GM23338 (cell line): ENCODE measurements at regions not wholly inside any gene's neighbourhood (a gene's known extent, or its start where the extent isn't known, plus 50 kb on each side); places are given as distances from the start of the nearest gene placed in this dataset.

ENCODE experiments used
- ATAC-seq: fragments of 200-7000 bp; cut with Tn5 transposase; 3 replicates; pipeline ENCODE4 v1.9.1; 2020
- DNase-seq: peaks from one replicate; pipeline ENCODE4 v3.0.0-alpha.2; 2015; ENCODE audit warnings: low spot score
- H2AFZ ChIP-seq: fragments of 200-600 bp; sonication (generic); 2 replicates; pipeline ENCODE4 v1.8.0; 2016; ENCODE audit warnings: antibody characterized with exemption, mild to moderate bottlenecking, moderate library complexity
- H3F3A ChIP-seq: fragments of 200-600 bp; sonication (generic); replicated peaks from 2 replicates; pipeline ENCODE4 v1.8.0; 2017; ENCODE audit warnings: antibody characterized with exemption, mixed run types, low read depth
- H3K27ac ChIP-seq: fragments of 200-600 bp; sonication (generic); 2 replicates; pipeline ENCODE4 v1.6.1; 2016; ENCODE audit warnings: low read depth
- H3K27me3 ChIP-seq: fragments of 200-600 bp; sonication (generic); 2 replicates; pipeline ENCODE4 v1.8.0; 2016; ENCODE audit warnings: mild to moderate bottlenecking, mixed run types, moderate library complexity; ENCODE audit not compliant: insufficient read depth
- H3K36me3 ChIP-seq: fragments of 200-600 bp; sonication (generic); 2 replicates; pipeline ENCODE4 v1.8.0; 2016; ENCODE audit warnings: mild to moderate bottlenecking; ENCODE audit not compliant: insufficient read depth
- H3K4me1 ChIP-seq: fragments of 200-600 bp; sonication (generic); 2 replicates; pipeline ENCODE4 v1.8.0; 2016; ENCODE audit warnings: mild to moderate bottlenecking, moderate library complexity; ENCODE audit not compliant: insufficient read depth
- H3K4me2 ChIP-seq: fragments of 200-600 bp; sonication (generic); 2 replicates; pipeline ENCODE4 v1.7.1; 2017; ENCODE audit warnings: mixed run types
- H3K4me3 ChIP-seq: fragments of 200-600 bp; sonication (generic); 2 replicates; pipeline ENCODE4 v1.6.1; 2016; ENCODE audit warnings: mixed run types
- H3K79me2 ChIP-seq: fragments of 200-600 bp; sonication (generic); replicated peaks from 2 replicates; pipeline ENCODE4 v1.8.0; 2017; ENCODE audit warnings: mild to moderate bottlenecking; ENCODE audit not compliant: insufficient read depth
- H3K9me2 ChIP-seq: fragments of 200-600 bp; sonication (generic); 2 replicates; pipeline ENCODE4 v1.8.0; 2017; ENCODE audit not compliant: insufficient read depth
- H4K20me1 ChIP-seq: fragments of 200-600 bp; sonication (generic); replicated peaks from 2 replicates; pipeline ENCODE4 v1.8.0; 2017; ENCODE audit warnings: mild to moderate bottlenecking; ENCODE audit not compliant: insufficient read depth
- H3K27ac Mint-ChIP-seq: 2 replicates; pipeline ENCODE4 v1.8.0; 2020; ENCODE audit warnings: inconsistent platforms, mild to moderate bottlenecking, moderate library complexity, mixed read lengths
- H3K27me3 Mint-ChIP-seq: 3 replicates; pipeline ENCODE4 v1.8.0; 2022; ENCODE audit warnings: low read depth, mild to moderate bottlenecking, moderate library complexity, mixed read lengths, inconsistent platforms; ENCODE audit not compliant: insufficient read depth, poor library complexity
- H3K36me3 Mint-ChIP-seq: 3 replicates; pipeline ENCODE4 v1.8.0; 2021; ENCODE audit warnings: low read depth, mild to moderate bottlenecking, inconsistent platforms, moderate library complexity, mixed read lengths
- H3K4me1 Mint-ChIP-seq: 3 replicates; pipeline ENCODE4 v1.8.0; 2020; ENCODE audit warnings: mild to moderate bottlenecking, inconsistent platforms, mixed read lengths
- H3K4me3 Mint-ChIP-seq: 3 replicates; pipeline ENCODE4 v1.8.0; 2021; ENCODE audit warnings: moderate library complexity, mild to moderate bottlenecking, inconsistent platforms, mixed read lengths
- H3K9me3 Mint-ChIP-seq: 3 replicates; pipeline ENCODE4 v1.8.0; 2020; ENCODE audit warnings: moderate library complexity, mild to moderate bottlenecking, inconsistent platforms, mixed read lengths
- CREB1 ChIP-seq: fragments of 250-450 bp; sonication (Bioruptor Pico); IDR thresholded peaks from 2 replicates; pipeline ENCODE4 v1.5.0; 2020; ENCODE audit warnings: low read depth, mild to moderate bottlenecking, moderate library complexity
- ETS1 ChIP-seq: IDR thresholded peaks from 2 replicates; pipeline ENCODE4 v1.6.1; 2016; ENCODE audit warnings: antibody characterized with exemption
- EZH2 ChIP-seq: fragments of 200-600 bp; sonication (generic); IDR thresholded peaks from one replicate; pipeline ENCODE4 v1.8.0; 2017; ENCODE audit warnings: antibody characterized with exemption, mild to moderate bottlenecking, low read depth; ENCODE audit not compliant: unreplicated experiment
- EZH2phosphoT487 ChIP-seq: fragments of 200-600 bp; sonication (generic); IDR thresholded peaks from one replicate; pipeline ENCODE4 v1.8.1; 2018; ENCODE audit warnings: antibody characterized with exemption; ENCODE audit not compliant: unreplicated experiment
- JUNB ChIP-seq: IDR thresholded peaks from one replicate; pipeline ENCODE4 v1.6.1; 2016; ENCODE audit warnings: antibody characterized with exemption; ENCODE audit not compliant: unreplicated experiment
- NANOG ChIP-seq: IDR thresholded peaks from 2 replicates; pipeline ENCODE4 v1.6.1; 2016; ENCODE audit warnings: antibody characterized with exemption, borderline replicate concordance
- POLR2AphosphoS5 ChIP-seq: IDR thresholded peaks from 2 replicates; pipeline ENCODE4 v1.6.1; 2016; ENCODE audit warnings: antibody characterized with exemption, low read depth
- STAT1 ChIP-seq: IDR thresholded peaks from one replicate; pipeline ENCODE4 v1.6.1; 2016; ENCODE audit warnings: antibody characterized with exemption; ENCODE audit not compliant: unreplicated experiment
- ZNF114 ChIP-seq: fragments of 250-450 bp; sonication (Bioruptor Pico); IDR thresholded peaks from 2 replicates; pipeline ENCODE4 v1.5.0; 2020; ENCODE audit warnings: mild to moderate bottlenecking, moderate library complexity
- ZNF331 ChIP-seq: fragments of 250-450 bp; sonication (Bioruptor Pico); IDR thresholded peaks from 2 replicates; pipeline ENCODE4 v1.5.0; 2020; ENCODE audit warnings: low read depth, mild to moderate bottlenecking, moderate library complexity
- TF ChIP-seq, protein P1 (sequence below): IDR thresholded peaks from one replicate; pipeline ENCODE4 v1.6.1; 2018; ENCODE audit warnings: antibody characterized with exemption; ENCODE audit not compliant: unreplicated experiment
- TF ChIP-seq, protein P2 (sequence below): fragments of 250-450 bp; sonication (Bioruptor Pico); IDR thresholded peaks from 2 replicates; pipeline ENCODE4 v1.5.0; 2020; ENCODE audit warnings: mild to moderate bottlenecking, moderate library complexity
- TF ChIP-seq, protein P3 (sequence below), 2 experiments: fragments of 200-600 bp in 1 of 2; sonication (generic) in 1 of 2; conservative IDR thresholded peaks; 2 replicates each; pipeline versions ENCODE4 v1.5.1 to v1.6.1; 2016 to 2017; ENCODE audit warnings: antibody characterized with exemption in 2 of 2, low read depth in 2 of 2, mild to moderate bottlenecking in 2 of 2, moderate library complexity in 1 of 2

- no peak for TF ChIP-seq ETS1
- TF ChIP-seq JUNB: no peak
- no peak for TF ChIP-seq CREB1 (CRISPR knock-in tag)
- TF ChIP-seq, protein P1, sequence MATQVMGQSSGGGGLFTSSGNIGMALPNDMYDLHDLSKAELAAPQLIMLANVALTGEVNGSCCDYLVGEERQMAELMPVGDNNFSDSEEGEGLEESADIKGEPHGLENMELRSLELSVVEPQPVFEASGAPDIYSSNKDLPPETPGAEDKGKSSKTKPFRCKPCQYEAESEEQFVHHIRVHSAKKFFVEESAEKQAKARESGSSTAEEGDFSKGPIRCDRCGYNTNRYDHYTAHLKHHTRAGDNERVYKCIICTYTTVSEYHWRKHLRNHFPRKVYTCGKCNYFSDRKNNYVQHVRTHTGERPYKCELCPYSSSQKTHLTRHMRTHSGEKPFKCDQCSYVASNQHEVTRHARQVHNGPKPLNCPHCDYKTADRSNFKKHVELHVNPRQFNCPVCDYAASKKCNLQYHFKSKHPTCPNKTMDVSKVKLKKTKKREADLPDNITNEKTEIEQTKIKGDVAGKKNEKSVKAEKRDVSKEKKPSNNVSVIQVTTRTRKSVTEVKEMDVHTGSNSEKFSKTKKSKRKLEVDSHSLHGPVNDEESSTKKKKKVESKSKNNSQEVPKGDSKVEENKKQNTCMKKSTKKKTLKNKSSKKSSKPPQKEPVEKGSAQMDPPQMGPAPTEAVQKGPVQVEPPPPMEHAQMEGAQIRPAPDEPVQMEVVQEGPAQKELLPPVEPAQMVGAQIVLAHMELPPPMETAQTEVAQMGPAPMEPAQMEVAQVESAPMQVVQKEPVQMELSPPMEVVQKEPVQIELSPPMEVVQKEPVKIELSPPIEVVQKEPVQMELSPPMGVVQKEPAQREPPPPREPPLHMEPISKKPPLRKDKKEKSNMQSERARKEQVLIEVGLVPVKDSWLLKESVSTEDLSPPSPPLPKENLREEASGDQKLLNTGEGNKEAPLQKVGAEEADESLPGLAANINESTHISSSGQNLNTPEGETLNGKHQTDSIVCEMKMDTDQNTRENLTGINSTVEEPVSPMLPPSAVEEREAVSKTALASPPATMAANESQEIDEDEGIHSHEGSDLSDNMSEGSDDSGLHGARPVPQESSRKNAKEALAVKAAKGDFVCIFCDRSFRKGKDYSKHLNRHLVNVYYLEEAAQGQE: no peak
- no peak for TF ChIP-seq POLR2AphosphoS5
- TF ChIP-seq EZH2phosphoT487: no peak
- TF ChIP-seq EZH2: no peak
- no peak for TF ChIP-seq ZNF331 (CRISPR knock-in tag)
- TF ChIP-seq STAT1: no peak
- TF ChIP-seq, protein P2, sequence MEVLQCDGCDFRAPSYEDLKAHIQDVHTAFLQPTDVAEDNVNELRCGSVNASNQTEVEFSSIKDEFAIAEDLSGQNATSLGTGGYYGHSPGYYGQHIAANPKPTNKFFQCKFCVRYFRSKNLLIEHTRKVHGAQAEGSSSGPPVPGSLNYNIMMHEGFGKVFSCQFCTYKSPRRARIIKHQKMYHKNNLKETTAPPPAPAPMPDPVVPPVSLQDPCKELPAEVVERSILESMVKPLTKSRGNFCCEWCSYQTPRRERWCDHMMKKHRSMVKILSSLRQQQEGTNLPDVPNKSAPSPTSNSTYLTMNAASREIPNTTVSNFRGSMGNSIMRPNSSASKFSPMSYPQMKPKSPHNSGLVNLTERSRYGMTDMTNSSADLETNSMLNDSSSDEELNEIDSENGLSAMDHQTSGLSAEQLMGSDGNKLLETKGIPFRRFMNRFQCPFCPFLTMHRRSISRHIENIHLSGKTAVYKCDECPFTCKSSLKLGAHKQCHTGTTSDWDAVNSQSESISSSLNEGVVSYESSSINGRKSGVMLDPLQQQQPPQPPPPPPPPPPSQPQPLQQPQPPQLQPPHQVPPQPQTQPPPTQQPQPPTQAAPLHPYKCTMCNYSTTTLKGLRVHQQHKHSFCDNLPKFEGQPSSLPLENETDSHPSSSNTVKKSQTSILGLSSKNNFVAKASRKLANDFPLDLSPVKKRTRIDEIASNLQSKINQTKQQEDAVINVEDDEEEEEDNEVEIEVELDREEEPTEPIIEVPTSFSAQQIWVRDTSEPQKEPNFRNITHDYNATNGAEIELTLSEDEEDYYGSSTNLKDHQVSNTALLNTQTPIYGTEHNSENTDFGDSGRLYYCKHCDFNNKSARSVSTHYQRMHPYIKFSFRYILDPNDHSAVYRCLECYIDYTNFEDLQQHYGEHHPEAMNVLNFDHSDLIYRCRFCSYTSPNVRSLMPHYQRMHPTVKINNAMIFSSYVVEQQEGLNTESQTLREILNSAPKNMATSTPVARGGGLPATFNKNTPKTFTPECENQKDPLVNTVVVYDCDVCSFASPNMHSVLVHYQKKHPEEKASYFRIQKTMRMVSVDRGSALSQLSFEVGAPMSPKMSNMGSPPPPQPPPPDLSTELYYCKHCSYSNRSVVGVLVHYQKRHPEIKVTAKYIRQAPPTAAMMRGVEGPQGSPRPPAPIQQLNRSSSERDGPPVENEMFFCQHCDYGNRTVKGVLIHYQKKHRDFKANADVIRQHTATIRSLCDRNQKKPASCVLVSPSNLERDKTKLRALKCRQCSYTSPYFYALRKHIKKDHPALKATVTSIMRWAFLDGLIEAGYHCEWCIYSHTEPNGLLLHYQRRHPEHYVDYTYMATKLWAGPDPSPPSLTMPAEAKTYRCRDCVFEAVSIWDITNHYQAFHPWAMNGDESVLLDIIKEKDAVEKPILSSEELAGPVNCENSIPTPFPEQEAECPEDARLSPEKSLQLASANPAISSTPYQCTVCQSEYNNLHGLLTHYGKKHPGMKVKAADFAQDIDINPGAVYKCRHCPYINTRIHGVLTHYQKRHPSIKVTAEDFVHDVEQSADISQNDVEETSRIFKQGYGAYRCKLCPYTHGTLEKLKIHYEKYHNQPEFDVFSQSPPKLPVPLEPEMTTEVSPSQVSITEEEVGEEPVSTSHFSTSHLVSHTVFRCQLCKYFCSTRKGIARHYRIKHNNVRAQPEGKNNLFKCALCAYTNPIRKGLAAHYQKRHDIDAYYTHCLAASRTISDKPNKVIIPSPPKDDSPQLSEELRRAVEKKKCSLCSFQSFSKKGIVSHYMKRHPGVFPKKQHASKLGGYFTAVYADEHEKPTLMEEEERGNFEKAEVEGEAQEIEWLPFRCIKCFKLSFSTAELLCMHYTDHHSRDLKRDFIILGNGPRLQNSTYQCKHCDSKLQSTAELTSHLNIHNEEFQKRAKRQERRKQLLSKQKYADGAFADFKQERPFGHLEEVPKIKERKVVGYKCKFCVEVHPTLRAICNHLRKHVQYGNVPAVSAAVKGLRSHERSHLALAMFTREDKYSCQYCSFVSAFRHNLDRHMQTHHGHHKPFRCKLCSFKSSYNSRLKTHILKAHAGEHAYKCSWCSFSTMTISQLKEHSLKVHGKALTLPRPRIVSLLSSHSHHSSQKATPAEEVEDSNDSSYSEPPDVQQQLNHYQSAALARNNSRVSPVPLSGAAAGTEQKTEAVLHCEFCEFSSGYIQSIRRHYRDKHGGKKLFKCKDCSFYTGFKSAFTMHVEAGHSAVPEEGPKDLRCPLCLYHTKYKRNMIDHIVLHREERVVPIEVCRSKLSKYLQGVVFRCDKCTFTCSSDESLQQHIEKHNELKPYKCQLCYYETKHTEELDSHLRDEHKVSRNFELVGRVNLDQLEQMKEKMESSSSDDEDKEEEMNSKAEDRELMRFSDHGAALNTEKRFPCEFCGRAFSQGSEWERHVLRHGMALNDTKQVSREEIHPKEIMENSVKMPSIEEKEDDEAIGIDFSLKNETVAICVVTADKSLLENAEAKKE (CRISPR knock-in tag): no peak
- no peak for TF ChIP-seq ZNF114 (CRISPR knock-in tag)
- TF ChIP-seq, protein P3, sequence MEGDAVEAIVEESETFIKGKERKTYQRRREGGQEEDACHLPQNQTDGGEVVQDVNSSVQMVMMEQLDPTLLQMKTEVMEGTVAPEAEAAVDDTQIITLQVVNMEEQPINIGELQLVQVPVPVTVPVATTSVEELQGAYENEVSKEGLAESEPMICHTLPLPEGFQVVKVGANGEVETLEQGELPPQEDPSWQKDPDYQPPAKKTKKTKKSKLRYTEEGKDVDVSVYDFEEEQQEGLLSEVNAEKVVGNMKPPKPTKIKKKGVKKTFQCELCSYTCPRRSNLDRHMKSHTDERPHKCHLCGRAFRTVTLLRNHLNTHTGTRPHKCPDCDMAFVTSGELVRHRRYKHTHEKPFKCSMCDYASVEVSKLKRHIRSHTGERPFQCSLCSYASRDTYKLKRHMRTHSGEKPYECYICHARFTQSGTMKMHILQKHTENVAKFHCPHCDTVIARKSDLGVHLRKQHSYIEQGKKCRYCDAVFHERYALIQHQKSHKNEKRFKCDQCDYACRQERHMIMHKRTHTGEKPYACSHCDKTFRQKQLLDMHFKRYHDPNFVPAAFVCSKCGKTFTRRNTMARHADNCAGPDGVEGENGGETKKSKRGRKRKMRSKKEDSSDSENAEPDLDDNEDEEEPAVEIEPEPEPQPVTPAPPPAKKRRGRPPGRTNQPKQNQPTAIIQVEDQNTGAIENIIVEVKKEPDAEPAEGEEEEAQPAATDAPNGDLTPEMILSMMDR (conservative IDR thresholded peaks at IDR 0.05; ENCODE audit: low read depth in 2 of 2): no peak
- no peak for TF ChIP-seq NANOG
- H3K36me3 ChIP-seq: no peaks in the 10 kb centered on the region
- H3K4me2 ChIP-seq: no peak overlapping the region
- no peak overlapping the region for H3K4me3 ChIP-seq
- no peaks in the 10 kb centered on the region for H3K27me3 ChIP-seq
- H3K9me2 ChIP-seq: peaks cover 15% of the 10 kb centered on the region; the same call in 1 of the 2 replicates
- no peak overlapping the region for H3K27ac Mint-ChIP-seq
- no peak overlapping the region for H3K27ac ChIP-seq
- no peak overlapping the region for H2AFZ ChIP-seq
- no peaks in the 10 kb centered on the region for H3K4me1 ChIP-seq
- H3K9me3 Mint-ChIP-seq: no peaks in the 10 kb centered on the region
- no peaks in the 10 kb centered on the region for H3K27me3 Mint-ChIP-seq
- ATAC-seq (no peak), DNase-seq (no peak)
- H3K79me2 ChIP-seq: no peaks in the 10 kb centered on the region
- H3K36me3 Mint-ChIP-seq: no peaks in the 10 kb centered on the region
- H3K4me1 Mint-ChIP-seq: no peaks in the 10 kb centered on the region
- no peaks in the 10 kb centered on the region; the same call in 1 of the 2 replicates for H4K20me1 ChIP-seq
- no peaks in the 10 kb centered on the region for H3F3A ChIP-seq
- no peak overlapping the region for H3K4me3 Mint-ChIP-seq
Measured at GRCh38 chr3:124131158-124131557, 139.2 kb upstream of the ROPN1 start.
